GM23248 (cell line): ENCODE measurements at regions not wholly inside any gene's neighbourhood (a gene's known extent, or its start where the extent isn't known, plus 50 kb on each side); places are given as distances from the start of the nearest gene placed in this dataset.
"Not testable (repeated sequence)": the region's sequence is repeated elsewhere in the genome, so short reads cannot be mapped to it uniquely, and the experiment has no call there.

Experiments used
- DNase-seq: peaks from one replicate; pipeline ENCODE4 v3.0.0-alpha.2; 2015
- H2AFZ ChIP-seq: fragments of 200-600 bp; sonication (generic); 2 replicates; pipeline ENCODE4 v1.6.1; 2016; ENCODE audit warnings: antibody characterized with exemption
- H3F3A ChIP-seq: fragments of 200-600 bp; sonication (generic); 2 replicates; pipeline ENCODE4 v1.6.1; 2016; ENCODE audit warnings: mild to moderate bottlenecking, antibody characterized with exemption, mixed run types; ENCODE audit not compliant: insufficient read depth
- H3K27ac ChIP-seq: fragments of 200-600 bp; sonication (generic); 2 replicates; pipeline ENCODE4 v1.5.1; 2016; ENCODE audit warnings: mild to moderate bottlenecking
- H3K27me3 ChIP-seq: fragments of 200-600 bp; sonication (generic); replicated peaks from 2 replicates; pipeline ENCODE4 v1.6.1; 2016; ENCODE audit warnings: mild to moderate bottlenecking; ENCODE audit not compliant: insufficient read depth
- H3K36me3 ChIP-seq: fragments of 200-600 bp; sonication (generic); 2 replicates; pipeline ENCODE4 v1.6.1; 2016; ENCODE audit warnings: low read depth, mild to moderate bottlenecking
- H3K4me1 ChIP-seq: fragments of 200-600 bp; sonication (generic); 2 replicates; pipeline ENCODE4 v1.6.1; 2016; ENCODE audit warnings: mild to moderate bottlenecking; ENCODE audit not compliant: insufficient read depth
- H3K4me2 ChIP-seq: fragments of 200-600 bp; sonication (generic); one replicate; pipeline ENCODE4 v1.6.1; 2016; ENCODE audit warnings: mild to moderate bottlenecking; ENCODE audit not compliant: unreplicated experiment
- H3K4me3 ChIP-seq: fragments of 200-600 bp; sonication (generic); 2 replicates; pipeline ENCODE4 v1.5.1; 2016; ENCODE audit warnings: mild to moderate bottlenecking
- H3K79me2 ChIP-seq: fragments of 200-600 bp; sonication (generic); 2 replicates; pipeline ENCODE4 v1.6.1; 2016; ENCODE audit warnings: mild to moderate bottlenecking; ENCODE audit not compliant: insufficient read depth
- H3K9ac ChIP-seq: fragments of 200-600 bp; sonication (generic); 2 replicates; pipeline ENCODE4 v1.6.1; 2016; ENCODE audit warnings: mild to moderate bottlenecking
- H3K9me2 ChIP-seq: fragments of 200-600 bp; sonication (generic); 2 replicates; pipeline ENCODE4 v1.6.1; 2016; ENCODE audit warnings: mixed run types, mild to moderate bottlenecking, moderate library complexity; ENCODE audit not compliant: insufficient read depth
- H3K9me3 ChIP-seq: fragments of 200-600 bp; sonication (generic); one replicate; pipeline ENCODE4 v1.6.1; 2017; ENCODE audit warnings: low read depth
- H4K20me1 ChIP-seq: fragments of 200-600 bp; sonication (generic); 2 replicates; pipeline ENCODE4 v1.6.0; 2016; ENCODE audit not compliant: insufficient read depth
- EZH2 ChIP-seq: fragments of 200-600 bp; sonication (generic); IDR thresholded peaks from 2 replicates; pipeline ENCODE4 v1.6.1; 2018; ENCODE audit warnings: antibody characterized with exemption, mild to moderate bottlenecking; ENCODE audit not compliant: insufficient read depth, poor library complexity, severe bottlenecking
- EZH2phosphoT487 ChIP-seq: fragments of 200-600 bp; sonication (generic); IDR thresholded peaks from 2 replicates; pipeline ENCODE4 v1.6.1; 2018; ENCODE audit warnings: antibody characterized with exemption, moderate library complexity, mild to moderate bottlenecking, low read depth; ENCODE audit not compliant: insufficient read depth
- WGBS, 2 experiments: methylation state at CpG; one replicate each; pipeline ENCODE4 v1.1.6; 2015 to 2017; ENCODE audit warnings: low lambda C conversion rate in 2 of 2, low coverage in 1 of 2; ENCODE audit errors: missing lambda C conversion rate in 2 of 2; 5-methylcytosine and 5-hydroxymethylcytosine counted together
- in situ Hi-C: fragments of 300-500 bp; cut with MboI; formaldehyde crosslinking; loops from 2 replicates; pipeline ENCODE4 v1.15.0; 2020

DNA sequence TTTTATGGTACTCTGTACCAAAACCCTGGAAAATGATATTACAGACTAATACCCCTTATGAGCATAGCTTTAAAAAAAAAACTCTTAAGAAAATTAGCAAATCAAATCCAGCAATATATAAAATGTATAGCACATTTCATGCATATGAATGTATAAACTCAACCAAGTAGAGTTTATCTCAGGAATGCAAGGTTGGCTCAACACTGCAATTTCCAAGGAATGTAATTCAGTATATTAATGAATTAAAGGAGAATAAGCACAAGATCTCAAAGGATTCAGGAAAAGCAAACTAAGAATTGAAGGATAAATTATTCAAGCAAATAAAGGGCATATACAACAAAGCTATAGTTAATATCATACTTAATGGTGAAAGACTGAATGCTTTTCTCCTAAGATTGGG, 61.9 kb upstream of the RPL38 start:
- H3K79me2 ChIP-seq = no peaks in the 10 kb centered on the region
- in situ Hi-C loops = no loop called here
- H3K4me1 ChIP-seq = no peaks in the 10 kb centered on the region
- no peak overlapping the region for H3K4me2 ChIP-seq
- H3K9me2 ChIP-seq = no peaks in the 10 kb centered on the region
- no peak overlapping the region for H3K4me3 ChIP-seq
- no peak for DNase-seq
- no peak overlapping the region for H3K9ac ChIP-seq
- H3K27me3 ChIP-seq = 0 out of 2 replicates have a peak, but pooled peaks cover 3% of the 10 kb centered on the region
- no peaks in the 10 kb centered on the region for H3F3A ChIP-seq
- H2AFZ ChIP-seq = no peak overlapping the region
- H4K20me1 ChIP-seq = no peaks in the 10 kb centered on the region
- H3K9me3 ChIP-seq = no peaks in the 10 kb centered on the region
- no peak overlapping the region for H3K27ac ChIP-seq
- TF ChIP-seq EZH2phosphoT487 (no peak), EZH2 (no peak)
- no peaks in the 10 kb centered on the region for H3K36me3 ChIP-seq

GRCh38 chr17:74143318-74143717, 60.2 kb upstream of the RPL38 start:
- H3K27me3 ChIP-seq, H3F3A ChIP-seq, H4K20me1 ChIP-seq, H3K79me2 ChIP-seq, H3K9me2 ChIP-seq, H3K4me2 ChIP-seq, H3K27ac ChIP-seq, H3K9me3 ChIP-seq, H3K4me1 ChIP-seq, H2AFZ ChIP-seq, H3K36me3 ChIP-seq, H3K9ac ChIP-seq, H3K4me3 ChIP-seq, DNase-seq, in situ Hi-C loops: not testable (repeated sequence)
- 12 to 17% methylated on average over 4 of the region's 4 CpGs for WGBS, 2 experiments

DNA sequence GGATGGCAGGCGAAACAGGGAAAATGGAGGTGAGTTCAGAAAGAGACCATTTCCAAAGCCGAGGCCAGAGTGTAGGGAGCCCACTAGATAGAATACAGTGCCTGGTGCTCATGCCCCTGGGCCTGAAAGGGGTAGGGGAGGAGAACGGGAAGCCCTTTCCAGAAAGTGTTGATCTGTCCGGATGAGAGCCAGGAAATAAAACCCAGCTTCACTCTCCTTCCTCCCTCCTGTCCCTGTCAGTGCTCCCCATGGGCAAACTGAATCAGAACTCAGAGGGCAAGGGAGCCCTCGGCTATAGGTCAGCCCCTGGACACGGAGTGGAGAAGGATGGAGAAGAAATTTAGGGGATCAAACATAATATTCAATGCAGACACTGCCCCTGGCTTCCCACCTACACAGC, 57.7 kb upstream of the RPL38 start:
- in situ Hi-C loops = no loop called here
- no peak for DNase-seq
- no peak overlapping the region for H3K9ac ChIP-seq
- no peaks in the 10 kb centered on the region for H3K27me3 ChIP-seq
- H3F3A ChIP-seq = no peaks in the 10 kb centered on the region
- no peaks in the 10 kb centered on the region for H3K36me3 ChIP-seq
- no peak overlapping the region for H3K27ac ChIP-seq
- no peaks in the 10 kb centered on the region for H3K79me2 ChIP-seq
- no peak overlapping the region for H3K4me3 ChIP-seq
- TF ChIP-seq EZH2phosphoT487 (no peak), EZH2 (no peak)
- WGBS, 2 experiments = 15 to 23% methylated on average over 6 of the region's 6 CpGs
- H3K4me2 ChIP-seq = no peak overlapping the region
- no peaks in the 10 kb centered on the region for H3K4me1 ChIP-seq
- H3K9me2 ChIP-seq = no peaks in the 10 kb centered on the region
- H4K20me1 ChIP-seq = no peaks in the 10 kb centered on the region
- H3K9me3 ChIP-seq = no peaks in the 10 kb centered on the region
- H2AFZ ChIP-seq = no peak overlapping the region

- Histone ChIP-seq H3K9me2 (no peaks in the 10 kb centered on the region), H3K9ac (no peak overlapping the region), H3K27ac (no peak overlapping the region), H4K20me1 (no peaks in the 10 kb centered on the region), H3F3A (no peaks in the 10 kb centered on the region), H2AFZ (no peak overlapping the region), H3K4me3 (no peak overlapping the region), H3K36me3 (no peaks in the 10 kb centered on the region), H3K27me3 (no peaks in the 10 kb centered on the region), H3K79me2 (no peaks in the 10 kb centered on the region), H3K4me2 (no peak overlapping the region), H3K9me3 (no peaks in the 10 kb centered on the region), H3K4me1 (no peaks in the 10 kb centered on the region)
- TF ChIP-seq EZH2 (no peak), EZH2phosphoT487 (no peak)
- in situ Hi-C loops = no loop called here
- DNase-seq = no peak
- WGBS, 2 experiments = 27 to 28% methylated on average over 3 of the region's 3 CpGs
Measured at GRCh38 chr17:74146196-74146595, 57.3 kb upstream of the RPL38 start.

GRCh38 chr17:74147056-74147835, 56.2 kb upstream of the RPL38 start:
- no peak for DNase-seq
- H3K9me2 ChIP-seq = no peaks in the 10 kb centered on the region
- no peaks in the 10 kb centered on the region for H4K20me1 ChIP-seq
- H2AFZ ChIP-seq = no peak overlapping the region
- H3K4me1 ChIP-seq = no peaks in the 10 kb centered on the region
- WGBS, 2 experiments = 45 to 49% methylated on average over 15 of the region's 15 CpGs
- no peaks in the 10 kb centered on the region for H3K9me3 ChIP-seq
- no peak overlapping the region for H3K27ac ChIP-seq
- no peaks in the 10 kb centered on the region for H3F3A ChIP-seq
- H3K79me2 ChIP-seq = no peaks in the 10 kb centered on the region
- no peak for TF ChIP-seq EZH2
- TF ChIP-seq EZH2phosphoT487 = no peak
- H3K36me3 ChIP-seq = no peaks in the 10 kb centered on the region
- no peak overlapping the region for H3K4me2 ChIP-seq
- H3K27me3 ChIP-seq = no peaks in the 10 kb centered on the region
- H3K4me3 ChIP-seq = no peak overlapping the region
- in situ Hi-C loops = no loop called here
- H3K9ac ChIP-seq = no peak overlapping the region
